H9 (cell line): ENCODE measurements at regions not wholly inside any gene's neighbourhood (a gene's known extent, or its start where the extent isn't known, plus 50 kb on each side); places are given as distances from the start of the nearest gene placed in this dataset.

Experiments used
- DNase-seq: peaks from one replicate; pipeline ENCODE4 v3.0.0-alpha.2; 2017
- H2AFZ ChIP-seq: one replicate; pipeline ENCODE4 v1.6.1; 2013; ENCODE audit warnings: mild to moderate bottlenecking, low read length, control low read depth, moderate library complexity
- H2AK5ac ChIP-seq: 2 replicates; pipeline ENCODE4 v1.6.1; 2013; ENCODE audit warnings: low read length, control low read depth, mixed read lengths; ENCODE audit not compliant: insufficient read length
- H2BK120ac ChIP-seq: one replicate; pipeline ENCODE4 v1.6.1; 2013; ENCODE audit warnings: low read depth, mild to moderate bottlenecking, low read length, control low read depth, inconsistent platforms; ENCODE audit not compliant: poor library complexity, severe bottlenecking
- H2BK12ac ChIP-seq: 2 replicates; pipeline ENCODE4 v1.6.1; 2013; ENCODE audit warnings: low read length, control low read depth, mixed read lengths, low read depth; ENCODE audit not compliant: insufficient read length
- H2BK15ac ChIP-seq: 2 replicates; pipeline ENCODE4 v1.6.1; 2013; ENCODE audit warnings: low read depth, low read length, control low read depth
- H2BK20ac ChIP-seq: one replicate; pipeline ENCODE4 v1.6.1; 2013; ENCODE audit warnings: low read depth, mild to moderate bottlenecking, low read length, control low read depth, inconsistent platforms; ENCODE audit not compliant: poor library complexity, severe bottlenecking
- H2BK5ac ChIP-seq: 2 replicates; pipeline ENCODE4 v1.6.1; 2013; ENCODE audit warnings: low read length, control low read depth, mixed read lengths; ENCODE audit not compliant: insufficient read length
- H3K14ac ChIP-seq: 2 replicates; pipeline ENCODE4 v1.6.1; 2013; ENCODE audit warnings: low read length, control low read depth; ENCODE audit not compliant: insufficient read depth
- H3K18ac ChIP-seq: 2 replicates; pipeline ENCODE4 v1.6.1; 2013; ENCODE audit warnings: low read depth, mild to moderate bottlenecking, mixed read lengths, low read length, control low read depth; ENCODE audit not compliant: insufficient read length
- H3K23ac ChIP-seq: 2 replicates; pipeline ENCODE4 v1.6.1; 2013; ENCODE audit warnings: low read length, control low read depth, mixed read lengths, low read depth; ENCODE audit not compliant: insufficient read length
- H3K23me2 ChIP-seq: 2 replicates; pipeline ENCODE4 v1.6.1; 2013; ENCODE audit warnings: low read depth, mild to moderate bottlenecking, mixed read lengths, low read length, control low read depth; ENCODE audit not compliant: insufficient read length, poor library complexity, severe bottlenecking
- H3K27ac ChIP-seq: 2 replicates; pipeline ENCODE4 v1.5.1; 2013; ENCODE audit warnings: low read length, control low read depth, mixed read lengths, low read depth; ENCODE audit not compliant: insufficient read length
- H3K27me3 ChIP-seq: 2 replicates; pipeline ENCODE4 v1.6.1; 2013; ENCODE audit warnings: low read length, control low read depth, inconsistent platforms; ENCODE audit not compliant: insufficient read depth
- H3K4ac ChIP-seq: 2 replicates; pipeline ENCODE4 v1.6.1; 2013; ENCODE audit warnings: low read depth, mild to moderate bottlenecking, control low read depth, inconsistent platforms, low read length, moderate library complexity
- H3K4me1 ChIP-seq: 2 replicates; pipeline ENCODE4 v1.6.1; 2013; ENCODE audit warnings: low read length, control low read depth, inconsistent platforms; ENCODE audit not compliant: insufficient read depth
- H3K4me2 ChIP-seq: 2 replicates; pipeline ENCODE4 v1.6.1; 2013; ENCODE audit warnings: low read length, control low read depth, mixed read lengths; ENCODE audit not compliant: insufficient read length, insufficient read depth
- H3K56ac ChIP-seq: 2 replicates; pipeline ENCODE4 v1.6.1; 2013; ENCODE audit warnings: low read depth, mild to moderate bottlenecking, mixed read lengths, low read length, control low read depth; ENCODE audit not compliant: insufficient read length
- H3K79me1 ChIP-seq: 2 replicates; pipeline ENCODE4 v1.6.1; 2013; ENCODE audit warnings: low read depth, mild to moderate bottlenecking, moderate library complexity, low read length, control low read depth, inconsistent platforms; ENCODE audit not compliant: insufficient read depth, poor library complexity, severe bottlenecking
- H3K79me2 ChIP-seq: 2 replicates; pipeline ENCODE4 v1.6.1; 2013; ENCODE audit warnings: low read length, control low read depth, inconsistent platforms; ENCODE audit not compliant: insufficient read depth
- H3K9ac ChIP-seq: 2 replicates; pipeline ENCODE4 v1.6.1; 2013; ENCODE audit warnings: low read length, control low read depth, mixed read lengths; ENCODE audit not compliant: insufficient read length; ENCODE audit errors: extremely low read depth
- H3K9me3 ChIP-seq: one replicate; pipeline ENCODE4 v1.6.1; 2013; ENCODE audit warnings: low read depth, low read length, inconsistent platforms; ENCODE audit not compliant: control insufficient read depth
- H3T11ph ChIP-seq: one replicate; pipeline ENCODE4 v1.6.1; 2013; ENCODE audit warnings: mild to moderate bottlenecking, low read length, control low read depth, inconsistent platforms
- H4K20me1 ChIP-seq: one replicate; pipeline ENCODE4 v1.6.1; 2013; ENCODE audit not compliant: control insufficient read depth, insufficient read length, insufficient read depth
- H4K5ac ChIP-seq: 2 replicates; pipeline ENCODE4 v1.6.1; 2013; ENCODE audit warnings: low read depth, mild to moderate bottlenecking, mixed read lengths, low read length, control low read depth; ENCODE audit not compliant: insufficient read length
- H4K8ac ChIP-seq: replicated peaks from 2 replicates; pipeline ENCODE4 v1.6.1; 2013; ENCODE audit warnings: low read length, control low read depth, mixed read lengths, low read depth; ENCODE audit not compliant: insufficient read length
- H4K91ac ChIP-seq: 2 replicates; pipeline ENCODE4 v1.6.1; 2013; ENCODE audit warnings: low read depth, mild to moderate bottlenecking, moderate library complexity, mixed read lengths, low read length, control low read depth; ENCODE audit not compliant: insufficient read length
- H3K27ac Mint-ChIP-seq, 3 experiments: 2 replicates in 2 of 3; 3 replicates in 1 of 3; pipeline ENCODE4 v1.8.0; 2020 to 2021; ENCODE audit warnings: mixed read lengths in 3 of 3, mild to moderate bottlenecking in 1 of 3, moderate library complexity in 1 of 3
- H3K27me3 Mint-ChIP-seq: 2 replicates; pipeline ENCODE4 v1.8.0; 2021; ENCODE audit warnings: low read depth, mild to moderate bottlenecking, moderate library complexity, mixed read lengths
- H3K36me3 Mint-ChIP-seq, 3 experiments: 2 replicates in 2 of 3; 3 replicates in 1 of 3; pipeline ENCODE4 v1.8.0; 2020 to 2021; ENCODE audit warnings: low read depth in 3 of 3, mixed read lengths in 3 of 3; ENCODE audit not compliant: insufficient read depth in 1 of 3
- H3K4me1 Mint-ChIP-seq, 2 experiments: 2 replicates each; pipeline ENCODE4 v1.8.0; 2020; ENCODE audit warnings: mixed read lengths in 2 of 2
- H3K4me3 Mint-ChIP-seq, 2 experiments: 2 replicates in 1 of 2; 3 replicates in 1 of 2; pipeline ENCODE4 v1.8.0; 2020 to 2021; ENCODE audit warnings: mild to moderate bottlenecking in 2 of 2, mixed read lengths in 2 of 2, moderate library complexity in 1 of 2
- H3K9me3 Mint-ChIP-seq, 2 experiments: 2 replicates in 1 of 2; 3 replicates in 1 of 2; pipeline ENCODE4 v1.8.0; 2020; ENCODE audit warnings: mild to moderate bottlenecking in 2 of 2, mixed read lengths in 2 of 2, moderate library complexity in 1 of 2
- WGBS: extraction: QIAGEN DNeasy Blood & Tissue Kit; methylation state at CpG from one replicate; pipeline ENCODE4 v1.1.7; 2013; ENCODE audit warnings: missing lambda C conversion rate, low lambda C conversion rate, mixed read lengths; ENCODE audit not compliant: insufficient read length; ENCODE audit errors: extremely low coverage; 5-methylcytosine and 5-hydroxymethylcytosine counted together
- TF ChIP-seq, protein P1 (sequence below): fragments of 200-600 bp; sonication (generic); conservative IDR thresholded peaks from 3 replicates; pipeline ENCODE4 v1.8.0; 2021; ENCODE audit warnings: antibody characterized with exemption, mild to moderate bottlenecking

DNA sequence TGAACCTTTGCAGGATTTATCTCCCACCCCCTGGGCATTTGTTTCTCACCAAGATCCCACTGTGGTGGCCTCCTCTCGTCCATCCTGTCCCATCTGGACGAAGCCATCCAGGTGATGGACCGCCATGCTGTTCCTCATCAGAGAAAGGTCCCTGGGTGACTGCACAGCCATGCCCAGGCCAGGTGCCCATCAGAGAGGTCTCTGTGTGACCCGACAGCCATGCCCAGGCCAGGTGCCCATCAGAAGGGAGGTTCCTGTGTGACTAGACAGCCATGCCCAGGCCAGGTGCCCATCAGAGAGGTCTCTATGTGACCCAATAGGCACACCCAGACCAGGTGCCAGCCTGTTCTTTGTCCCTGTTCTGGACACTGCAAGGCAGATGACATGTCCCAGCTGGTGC, 360.9 kb upstream of the SALL3 start:
- H2BK20ac ChIP-seq: no peak overlapping the region
- H3K27me3 Mint-ChIP-seq: peaks cover 6% of the 10 kb centered on the region
- H3K9me3 ChIP-seq: no peaks in the 10 kb centered on the region
- no peaks in the 10 kb centered on the region for H4K20me1 ChIP-seq
- H3K4me3 Mint-ChIP-seq: no peak overlapping the region
- H3K36me3 Mint-ChIP-seq: no peaks in the 10 kb centered on the region
- no peak overlapping the region for H3T11ph ChIP-seq
- H3K4ac ChIP-seq: no peak overlapping the region
- no peak overlapping the region for H3K9ac ChIP-seq
- peaks cover 8 to 10% of the 10 kb centered on the region in 2 experiments; a peak in 4 of 5 replicates for H3K9me3 Mint-ChIP-seq
- TF ChIP-seq, protein P1, sequence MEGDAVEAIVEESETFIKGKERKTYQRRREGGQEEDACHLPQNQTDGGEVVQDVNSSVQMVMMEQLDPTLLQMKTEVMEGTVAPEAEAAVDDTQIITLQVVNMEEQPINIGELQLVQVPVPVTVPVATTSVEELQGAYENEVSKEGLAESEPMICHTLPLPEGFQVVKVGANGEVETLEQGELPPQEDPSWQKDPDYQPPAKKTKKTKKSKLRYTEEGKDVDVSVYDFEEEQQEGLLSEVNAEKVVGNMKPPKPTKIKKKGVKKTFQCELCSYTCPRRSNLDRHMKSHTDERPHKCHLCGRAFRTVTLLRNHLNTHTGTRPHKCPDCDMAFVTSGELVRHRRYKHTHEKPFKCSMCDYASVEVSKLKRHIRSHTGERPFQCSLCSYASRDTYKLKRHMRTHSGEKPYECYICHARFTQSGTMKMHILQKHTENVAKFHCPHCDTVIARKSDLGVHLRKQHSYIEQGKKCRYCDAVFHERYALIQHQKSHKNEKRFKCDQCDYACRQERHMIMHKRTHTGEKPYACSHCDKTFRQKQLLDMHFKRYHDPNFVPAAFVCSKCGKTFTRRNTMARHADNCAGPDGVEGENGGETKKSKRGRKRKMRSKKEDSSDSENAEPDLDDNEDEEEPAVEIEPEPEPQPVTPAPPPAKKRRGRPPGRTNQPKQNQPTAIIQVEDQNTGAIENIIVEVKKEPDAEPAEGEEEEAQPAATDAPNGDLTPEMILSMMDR: no peak
- no peak overlapping the region for H3K27ac ChIP-seq
- H2BK15ac ChIP-seq: no peak overlapping the region
- no peaks in the 10 kb centered on the region for H3K79me1 ChIP-seq
- no peak overlapping the region for H2AFZ ChIP-seq
- H3K27ac Mint-ChIP-seq: no peak overlapping the region
- no peak overlapping the region for H2BK12ac ChIP-seq
- H3K4me1 ChIP-seq: no peaks in the 10 kb centered on the region
- DNase-seq: no peak
- H3K56ac ChIP-seq: no peak overlapping the region
- H2AK5ac ChIP-seq: no peak overlapping the region
- no peaks in the 10 kb centered on the region for H3K27me3 ChIP-seq
- no peak overlapping the region for H2BK5ac ChIP-seq
- H3K79me2 ChIP-seq: no peaks in the 10 kb centered on the region
- no peak overlapping the region for H4K8ac ChIP-seq
- no peak overlapping the region for H3K23ac ChIP-seq
- H4K5ac ChIP-seq: no peak overlapping the region
- H3K18ac ChIP-seq: no peak overlapping the region
- no peak overlapping the region for H3K4me2 ChIP-seq
- no peak overlapping the region for H4K91ac ChIP-seq
- H2BK120ac ChIP-seq: no peak overlapping the region
- no CpG with 5 or more reads among the region's 4 CpGs for WGBS
- no peaks in the 10 kb centered on the region for H3K4me1 Mint-ChIP-seq
- H3K14ac ChIP-seq: no peak overlapping the region
- peaks cover 2% of the 10 kb centered on the region for H3K23me2 ChIP-seq
